Hematopoietic multipotent progenitor cell treated with erythropoietin and hydrocortisone succinate and interleukin-3 and kit ligand, for 8 days (in vitro differentiated cells): ENCODE measurements at regions not wholly inside any gene's neighbourhood (a gene's known extent, or its start where the extent isn't known, plus 50 kb on each side); places are given as distances from the start of the nearest gene placed in this dataset.
"Not testable (repeated sequence)": the region's sequence is repeated elsewhere in the genome, so short reads cannot be mapped to it uniquely, and the experiment has no call there.

Source experiments
- DNase-seq: peaks from one replicate; pipeline ENCODE4 v3.0.0-alpha.2; 2015

DNA sequence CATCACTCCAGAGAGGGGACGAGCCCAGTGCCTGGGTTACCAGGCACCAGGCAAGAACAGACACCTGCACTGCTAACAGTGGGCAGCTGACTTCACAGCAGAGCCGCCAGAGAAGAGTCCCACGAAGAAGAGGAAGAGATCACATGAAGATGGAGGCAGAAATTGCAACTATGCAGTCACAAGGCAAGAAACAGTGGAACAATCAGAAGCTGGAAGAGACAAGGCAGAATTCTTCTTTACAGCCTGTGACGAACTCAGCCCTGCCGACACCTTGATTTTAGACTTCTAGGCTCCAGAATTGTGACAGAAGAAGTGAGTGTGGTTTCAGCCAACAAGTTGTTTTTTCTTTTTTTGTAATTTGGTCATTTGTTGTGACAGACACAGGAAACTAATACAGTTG lies 59.2 kb downstream of the IL12A start:
- no peak for DNase-seq

DNA sequence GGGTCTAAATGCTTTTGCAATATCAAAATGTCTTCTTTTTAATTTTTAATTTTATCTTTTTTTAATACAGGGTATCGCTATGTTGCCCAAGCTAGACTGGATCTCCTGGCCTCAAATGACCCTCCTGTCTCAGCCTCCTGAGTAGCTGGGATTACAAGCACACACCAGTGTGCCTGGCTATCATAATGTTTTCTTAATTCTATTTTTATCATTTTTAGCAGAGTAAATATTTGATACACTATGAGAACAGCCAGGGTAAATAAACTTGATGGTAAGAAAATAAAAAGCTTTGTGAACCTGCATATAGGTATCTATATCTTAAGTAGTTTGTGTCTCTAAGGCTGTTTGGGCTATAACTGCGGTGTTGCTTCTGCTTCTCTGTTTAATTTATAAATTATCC lies 60.4 kb downstream of the IL12A start:
- DNase-seq = no peak

DNA sequence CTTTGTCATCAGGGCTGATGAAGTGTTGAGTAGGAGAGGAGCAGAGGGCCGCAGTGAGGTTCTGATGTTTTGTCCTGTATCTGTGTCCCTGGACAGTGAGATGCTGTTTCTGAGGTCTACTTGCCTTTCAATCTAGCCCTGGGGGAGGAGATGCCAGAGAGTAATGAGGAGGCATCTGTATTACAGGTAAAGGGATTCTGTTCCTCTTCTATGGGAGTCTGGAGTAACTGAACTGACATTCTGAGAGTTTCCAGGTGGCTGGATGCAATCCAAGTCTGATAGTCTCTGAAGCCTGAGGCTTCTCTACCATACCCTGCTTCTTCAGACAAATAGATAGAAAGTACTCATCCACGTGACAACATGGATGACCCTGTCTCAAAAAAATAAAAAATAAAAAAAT lies 60.9 kb downstream of the IL12A start:
- DNase-seq = no peak

DNA sequence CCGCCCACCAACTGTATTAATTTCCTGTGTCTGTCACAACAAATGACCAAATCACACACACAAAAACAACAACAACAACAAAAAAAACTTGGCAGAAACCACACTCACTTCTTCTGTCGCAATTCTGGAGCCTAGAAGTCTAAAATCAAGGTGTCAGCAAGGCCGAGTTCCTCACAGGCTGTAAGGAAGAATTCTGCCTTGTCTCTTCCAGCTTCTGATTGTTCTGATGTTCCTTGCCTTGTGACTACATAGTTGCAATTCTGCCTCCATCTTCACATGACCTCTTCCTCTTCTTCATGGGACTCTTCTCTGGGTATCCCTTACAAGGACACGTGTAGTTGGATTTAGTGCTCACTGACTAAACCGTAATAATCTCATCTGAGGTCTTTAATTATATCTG lies 61.4 kb downstream of the IL12A start:
- DNase-seq = no peak

DNA sequence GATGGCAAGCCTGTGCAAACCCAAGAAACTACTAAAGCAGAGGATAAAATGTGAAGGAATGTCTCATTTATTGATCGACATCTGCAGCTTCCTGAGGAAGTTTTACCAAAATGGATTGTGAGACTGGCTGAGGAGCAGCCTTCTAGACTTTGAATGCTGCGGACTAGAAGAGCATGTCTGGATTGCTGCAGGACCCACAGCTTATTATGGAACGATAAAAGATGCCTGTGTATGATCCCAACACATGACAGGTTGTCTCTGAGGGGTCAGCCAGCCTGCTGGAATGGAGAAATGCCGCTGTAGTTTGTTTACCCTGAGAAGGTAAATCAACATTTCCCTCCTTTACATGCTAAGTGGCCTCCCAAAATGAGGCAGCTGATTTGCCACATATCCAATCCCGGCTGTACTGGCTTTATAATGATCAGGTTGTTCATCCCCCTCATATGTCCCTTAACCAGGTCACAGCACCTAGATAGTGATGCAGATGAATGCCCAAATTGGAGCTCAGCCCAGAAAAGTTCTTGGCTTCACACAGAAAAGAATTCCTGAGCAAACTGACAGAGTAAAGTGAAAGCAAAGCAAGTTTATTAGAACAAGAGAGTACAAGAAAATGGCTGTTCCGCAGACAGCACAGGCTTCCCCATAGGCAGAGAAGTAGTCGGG lies 63.9 kb downstream of the IL12A start:
- no peak for DNase-seq

DNA sequence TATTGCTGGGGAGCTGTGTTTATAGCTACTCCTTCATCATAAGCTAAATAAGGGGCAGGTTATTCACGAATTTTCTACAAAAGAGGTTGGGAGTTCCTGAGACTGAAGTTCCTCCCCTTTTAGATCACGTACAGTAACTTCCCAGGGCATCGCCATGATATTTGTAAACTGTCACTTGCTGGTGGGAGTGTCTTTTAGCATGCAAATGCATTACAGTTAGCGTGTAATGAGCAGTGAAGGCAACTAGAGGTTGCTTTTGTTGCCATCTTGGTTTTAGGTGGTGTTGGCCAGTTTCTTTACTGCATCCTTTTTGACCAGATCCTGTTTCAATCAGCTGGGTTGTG lies 64.4 kb downstream of the IL12A start:
- DNase-seq = no peak

DNA sequence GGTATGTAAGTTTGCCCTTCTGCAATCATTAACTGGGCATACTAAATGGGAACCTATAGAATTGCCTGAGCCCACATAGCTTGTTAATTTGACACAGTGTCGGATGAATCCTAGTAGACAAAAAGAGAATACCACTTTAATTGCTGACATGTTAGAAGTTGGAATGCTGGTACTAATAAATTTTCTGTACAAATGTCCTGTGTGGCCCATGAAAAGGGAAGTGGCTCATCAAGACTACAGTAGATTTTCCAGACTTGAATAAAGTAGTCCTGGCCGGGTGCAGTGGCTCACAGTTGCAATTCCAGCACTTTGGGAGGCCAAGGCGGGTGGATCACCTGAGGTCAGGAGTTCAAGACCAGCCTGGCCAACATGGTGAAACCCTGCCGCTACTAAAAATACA lies 66.2 kb downstream of the IL12A start:
- not testable (repeated sequence) for DNase-seq

DNA sequence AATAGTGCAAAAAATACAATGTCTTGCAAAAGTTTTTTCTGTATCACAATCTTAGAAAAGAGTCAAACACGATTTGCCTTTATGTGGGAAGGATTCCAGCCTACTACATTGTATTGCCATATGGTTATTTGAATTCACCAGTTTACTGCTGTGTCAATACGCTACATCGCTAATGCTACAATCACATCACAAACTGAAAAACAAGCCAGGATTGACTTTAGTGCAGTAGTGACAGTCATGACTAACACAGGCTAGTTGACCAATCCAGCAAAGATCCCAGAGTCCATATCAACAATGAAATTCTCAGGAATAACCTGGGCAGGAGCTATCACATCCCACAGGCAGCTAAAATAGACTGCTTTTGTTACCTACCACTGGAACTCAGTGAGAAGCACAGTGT lies 67.0 kb downstream of the IL12A start:
- no peak for DNase-seq

DNA sequence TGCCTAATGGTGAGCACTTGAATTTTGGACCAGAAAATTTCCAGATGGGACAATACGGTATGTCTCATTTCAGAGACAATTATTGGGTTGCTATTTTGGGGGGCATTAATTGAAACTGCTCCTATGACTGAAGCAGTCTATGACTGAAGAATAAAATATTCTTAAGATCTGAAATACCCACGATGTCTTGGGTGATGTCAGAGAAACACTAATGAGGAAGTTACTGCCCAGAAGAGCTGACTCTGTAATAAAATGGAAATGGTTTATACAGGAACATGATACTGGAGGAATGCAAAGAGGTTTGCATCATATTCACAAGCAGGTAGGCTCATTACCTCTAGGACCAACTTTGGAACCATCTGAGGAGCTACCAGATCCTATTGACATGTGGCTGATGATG lies 68.7 kb downstream of the IL12A start:
- DNase-seq = no peak

DNA sequence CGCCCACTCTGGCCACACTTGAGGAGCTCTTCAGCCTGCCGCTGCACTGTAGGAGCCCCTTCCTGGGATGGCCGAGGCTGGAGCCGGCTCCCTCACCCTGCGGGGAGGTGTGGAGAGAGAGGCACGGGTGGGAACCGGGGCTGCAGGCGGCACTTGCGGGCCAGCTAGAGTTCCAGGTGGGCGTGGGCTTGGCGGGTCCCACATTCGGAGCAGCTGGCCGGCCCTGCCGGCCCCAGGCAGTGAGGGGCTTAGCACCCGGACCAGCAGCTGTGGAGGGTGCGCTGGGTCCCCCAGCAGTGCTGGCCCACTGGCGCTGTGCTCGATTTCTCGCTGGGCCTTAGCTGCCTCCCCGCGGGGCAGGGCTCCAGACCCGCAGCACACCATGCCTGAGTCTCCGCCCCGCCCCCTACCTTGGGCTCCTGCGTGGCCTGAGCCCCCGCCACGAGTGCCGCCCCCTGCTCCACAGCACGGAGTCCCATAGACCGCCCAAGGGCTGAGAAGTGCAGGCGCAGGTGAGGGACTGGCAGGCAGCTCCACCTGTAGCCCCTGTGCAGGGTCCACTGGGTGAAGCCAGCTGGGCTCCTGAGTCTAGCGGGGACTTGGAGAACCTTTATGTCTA lies 71.9 kb downstream of the IL12A start:
- no peak for DNase-seq

DNA sequence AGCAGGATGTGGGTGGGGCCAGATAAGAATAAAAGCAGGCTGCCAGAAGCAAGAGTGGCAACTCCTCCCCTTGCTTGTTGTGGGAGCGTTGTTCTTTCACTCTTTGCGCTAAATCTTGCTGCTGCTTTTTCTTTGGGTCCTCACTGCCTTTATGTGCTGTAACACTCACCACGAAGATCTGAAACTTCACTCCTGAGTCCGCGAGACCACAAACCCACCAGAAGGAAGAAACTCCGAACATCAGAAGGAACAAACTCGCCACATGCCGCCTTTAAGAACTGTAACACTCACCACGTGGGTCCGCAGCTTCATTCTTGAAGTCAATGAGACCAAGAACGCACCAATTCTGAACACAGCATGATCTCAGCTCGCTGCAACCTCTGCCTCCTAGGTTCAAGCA lies 72.9 kb downstream of the IL12A start:
- DNase-seq = no peak

DNA sequence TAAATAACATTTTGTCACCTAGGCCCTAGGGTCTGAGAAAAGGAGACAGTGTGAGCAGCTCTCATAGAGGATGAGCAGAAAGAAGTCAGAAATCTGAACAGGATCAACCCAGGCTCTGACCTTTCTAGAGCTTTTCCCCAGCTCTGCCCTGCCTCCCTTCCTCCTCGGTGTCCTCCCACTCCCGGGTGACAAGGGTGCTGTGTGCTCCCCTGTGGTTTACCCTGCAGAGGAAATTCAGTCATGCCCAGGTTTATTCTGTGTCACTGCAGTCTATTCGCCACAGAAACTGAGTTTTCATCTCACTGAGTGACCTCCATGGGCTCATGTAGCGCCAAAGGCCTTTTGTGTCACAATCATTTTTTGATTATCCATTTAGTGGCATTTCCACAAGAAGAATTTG lies 76.6 kb downstream of the IL12A start:
- DNase-seq = no peak

DNA sequence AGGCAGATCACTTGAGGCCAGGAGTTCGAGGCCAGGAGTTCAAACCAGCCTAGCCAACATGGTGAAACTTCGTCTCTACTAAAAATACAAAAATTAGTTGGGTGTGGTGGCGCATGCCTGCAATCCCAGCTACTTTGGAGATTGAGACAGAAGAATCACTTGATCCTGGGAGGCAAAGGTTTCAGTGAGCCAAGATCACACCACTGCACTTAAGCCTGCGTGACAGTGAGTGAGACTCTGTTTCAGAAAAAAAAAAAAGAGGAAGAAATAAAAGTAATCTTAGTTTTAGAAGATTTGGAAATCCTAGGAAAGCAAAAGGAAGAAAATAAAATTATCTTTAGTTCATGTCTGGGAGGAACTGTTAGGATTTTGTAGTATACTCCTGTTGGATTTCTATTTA lies 77.2 kb downstream of the IL12A start:
- DNase-seq = no peak

DNA sequence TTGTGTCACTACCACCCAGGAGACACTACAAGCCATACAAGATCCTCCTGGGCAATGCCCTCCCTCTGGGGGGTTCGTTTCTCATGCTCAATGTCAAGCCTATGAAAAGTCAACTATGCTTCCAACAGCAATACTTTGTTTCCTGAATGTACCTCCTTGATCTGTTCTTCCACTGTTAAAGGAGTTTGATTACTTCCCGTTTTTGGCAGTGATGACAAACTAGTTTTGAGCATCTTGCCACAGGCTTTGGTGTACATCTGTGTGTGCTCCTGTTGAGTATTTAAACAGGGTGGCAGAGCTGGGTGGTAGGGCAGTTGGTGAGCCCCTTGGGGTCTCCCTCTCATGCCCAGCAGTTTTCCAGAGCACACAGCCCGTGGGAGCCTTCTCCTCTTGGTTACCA lies 81.4 kb downstream of the IL12A start:
- DNase-seq = no peak

DNA sequence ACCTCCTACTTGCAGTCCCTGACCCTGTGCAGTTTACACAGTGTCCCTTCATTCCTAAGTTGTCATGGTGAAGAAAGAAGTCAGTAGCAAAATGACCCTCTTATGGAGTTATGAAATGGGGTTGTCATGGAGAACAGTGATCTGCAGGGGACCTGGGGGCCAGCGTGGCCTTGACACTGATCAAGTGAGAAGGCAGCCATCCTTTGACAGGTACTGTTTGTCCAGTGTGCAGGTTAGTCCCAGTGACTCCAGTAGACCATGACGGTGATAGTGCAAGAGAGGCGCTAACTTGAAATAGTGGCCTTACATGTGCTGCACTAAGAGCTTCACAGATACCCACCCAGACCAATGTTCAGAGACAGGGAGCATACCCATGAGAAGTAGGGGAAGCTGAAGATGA lies 87.9 kb downstream of the IL12A start:
- no peak for DNase-seq

DNA sequence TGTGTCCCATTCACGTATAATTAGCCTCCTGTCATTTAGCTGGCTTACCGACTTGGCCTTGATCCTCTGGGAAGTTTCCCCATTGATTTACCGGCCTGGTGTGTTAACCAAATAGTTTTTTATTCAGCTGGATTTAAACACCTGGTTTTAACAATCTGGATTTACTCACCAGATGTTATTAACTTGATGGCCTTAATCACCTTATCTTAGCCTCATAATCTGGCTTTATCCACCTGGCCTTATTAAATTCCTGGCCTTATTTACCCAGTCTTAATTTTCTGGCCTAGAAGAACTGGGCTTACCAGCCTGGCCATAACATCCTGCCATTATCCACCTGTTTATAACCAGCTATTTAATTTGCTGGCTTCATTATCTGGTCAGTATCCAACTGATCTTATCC lies 89.9 kb downstream of the IL12A start:
- DNase-seq = no peak

DNA sequence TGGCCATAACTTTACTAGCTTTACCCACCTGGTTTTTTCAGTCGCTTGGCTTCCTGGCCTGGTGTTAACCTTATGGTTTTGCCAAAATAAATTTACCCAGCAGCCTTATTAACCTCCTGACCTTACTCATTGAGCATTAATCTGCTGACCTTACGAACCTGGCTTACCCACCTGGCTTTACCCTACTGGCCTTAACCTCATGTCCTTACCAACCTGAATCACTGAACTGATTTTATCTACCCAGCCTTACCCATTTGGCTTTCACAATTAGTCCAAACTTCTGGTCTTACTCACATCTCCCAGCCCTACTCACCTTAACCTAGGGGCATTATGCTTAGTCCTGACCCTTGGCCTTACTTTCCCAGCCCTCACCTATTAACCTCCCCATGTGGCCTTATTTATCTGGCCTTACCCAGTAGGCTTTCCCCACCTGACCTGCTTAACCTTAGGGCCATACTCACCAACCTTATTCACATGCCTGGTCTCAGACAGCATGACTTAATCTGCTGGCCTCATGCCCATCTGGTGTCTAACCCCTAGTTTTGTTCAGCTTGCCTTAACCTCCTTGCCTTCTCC lies 93.4 kb downstream of the IL12A start:
- DNase-seq = no peak

DNA sequence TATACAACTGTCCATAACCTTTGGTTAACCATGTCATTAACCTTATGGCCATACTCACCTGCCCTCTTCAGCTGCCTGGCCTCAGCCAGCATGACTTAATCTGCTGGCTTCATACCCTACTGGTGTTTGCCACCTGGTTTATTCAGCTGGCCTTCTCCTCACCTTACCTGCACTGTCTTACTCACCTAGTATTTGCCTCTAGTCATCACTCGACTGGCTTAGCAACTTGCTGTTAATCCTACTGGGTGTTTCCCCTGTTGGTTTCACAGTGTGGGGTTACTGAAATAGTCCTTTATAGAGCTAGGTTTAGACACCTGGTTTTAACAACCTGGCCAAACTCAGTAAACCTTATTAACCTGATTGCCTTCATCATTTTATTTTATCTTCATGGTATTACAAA lies 96.4 kb downstream of the IL12A start:
- no peak for DNase-seq

DNA sequence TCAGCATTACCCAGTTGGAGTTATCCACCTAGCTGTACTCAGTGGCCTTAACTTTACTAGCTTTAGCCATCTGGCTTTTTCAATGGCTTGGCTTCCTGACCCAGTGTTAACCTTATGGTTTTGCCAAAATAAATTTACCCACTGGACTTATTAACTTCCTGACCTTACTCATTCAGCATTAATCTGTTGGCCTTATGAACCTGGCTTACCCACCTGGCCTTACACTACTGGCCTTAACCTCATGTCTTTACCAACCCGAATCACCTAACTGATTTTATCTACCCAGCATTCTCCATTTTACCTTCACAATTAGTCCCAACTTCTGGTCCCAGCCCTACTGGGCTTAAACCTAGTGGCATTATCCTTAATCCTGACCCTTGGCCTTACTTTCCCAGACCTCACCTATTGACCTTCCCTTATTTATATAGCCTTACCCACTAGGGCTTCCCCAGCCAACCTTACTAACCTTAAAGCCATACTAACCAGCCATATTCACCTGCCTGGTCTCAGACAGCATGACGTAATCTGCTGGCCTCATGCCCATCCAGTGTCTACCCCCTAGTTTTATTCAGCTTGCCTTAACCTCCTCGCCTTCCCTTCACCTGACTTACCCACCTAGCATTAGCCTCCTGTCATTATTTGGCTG lies 100.0 kb downstream of the IL12A start:
- no peak for DNase-seq

DNA sequence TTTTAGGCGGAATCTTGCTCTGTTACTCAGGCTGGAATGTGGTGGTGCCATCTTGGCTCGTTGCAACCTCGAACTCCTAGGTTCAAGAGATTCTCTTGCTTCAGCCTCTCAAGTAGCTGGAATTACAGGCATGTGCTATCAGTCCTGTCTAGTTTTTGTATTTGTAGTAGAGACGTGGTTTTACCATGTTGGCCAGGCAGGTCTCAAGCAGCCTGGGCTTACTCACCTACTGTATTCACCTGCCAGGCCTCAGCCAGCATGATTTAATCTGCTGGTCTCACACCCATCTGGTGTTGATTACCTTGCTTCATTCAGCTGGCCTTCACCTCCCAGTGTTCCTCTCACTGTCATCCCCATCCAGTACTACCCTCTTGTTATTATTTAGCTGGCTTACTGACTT lies 102.0 kb downstream of the IL12A start:
- DNase-seq = no peak

DNA sequence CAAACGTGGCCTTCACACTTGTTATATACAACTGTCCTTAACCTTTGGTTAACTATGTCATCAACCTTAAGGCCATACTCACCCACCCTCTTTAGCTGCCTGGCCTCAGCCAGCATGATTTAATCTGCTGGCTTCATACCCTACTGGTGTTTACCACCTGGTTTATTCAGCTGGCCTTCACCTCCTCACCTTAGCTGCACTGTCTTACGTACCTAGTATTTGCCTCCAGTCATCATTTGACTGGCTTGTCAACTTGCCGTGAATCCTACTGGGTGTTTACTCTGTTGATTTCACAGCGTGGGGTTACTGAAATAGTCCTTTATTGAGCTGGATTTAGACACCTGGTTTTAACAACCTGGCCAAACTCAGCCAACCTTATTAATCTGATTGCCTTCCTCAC lies 102.8 kb downstream of the IL12A start:
- no peak for DNase-seq

DNA sequence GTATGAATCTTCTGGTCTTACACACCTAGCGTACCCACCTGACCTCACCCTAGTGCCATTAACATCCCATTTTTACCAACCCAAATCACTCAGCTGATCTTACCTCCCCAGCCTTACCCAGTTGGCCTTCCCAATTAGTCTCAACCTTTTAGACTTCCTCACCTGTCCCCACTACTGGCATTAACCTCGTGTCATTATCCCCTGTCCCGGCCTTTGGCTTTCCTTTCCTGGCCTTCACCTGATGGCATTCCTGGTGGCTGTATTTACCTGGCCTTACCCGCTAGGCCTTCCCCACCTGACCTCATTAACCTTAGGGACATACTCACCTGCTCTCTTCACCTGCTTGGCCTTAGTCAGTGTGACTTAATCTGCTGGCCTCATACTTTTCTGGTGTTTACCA lies 104.1 kb downstream of the IL12A start:
- no peak for DNase-seq

DNA sequence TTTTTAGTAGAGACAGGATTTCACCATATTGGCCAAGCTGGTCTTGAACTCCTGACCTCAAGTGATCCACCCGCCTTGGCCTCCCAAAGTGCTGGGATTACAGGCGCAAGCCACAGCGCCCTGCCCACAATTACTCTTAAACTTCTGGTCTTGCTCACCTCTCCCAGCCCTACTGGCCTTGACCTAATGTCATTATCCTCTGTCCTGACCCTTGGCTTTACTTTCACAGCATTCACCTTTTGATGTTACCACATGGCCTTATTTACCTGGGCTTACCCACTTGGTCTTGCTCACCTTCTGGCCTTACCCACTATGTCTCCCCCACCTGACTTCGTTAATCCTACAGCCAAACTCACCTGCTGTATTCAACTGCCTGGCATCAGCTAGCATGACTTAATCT lies 105.9 kb downstream of the IL12A start:
- no peak for DNase-seq

DNA sequence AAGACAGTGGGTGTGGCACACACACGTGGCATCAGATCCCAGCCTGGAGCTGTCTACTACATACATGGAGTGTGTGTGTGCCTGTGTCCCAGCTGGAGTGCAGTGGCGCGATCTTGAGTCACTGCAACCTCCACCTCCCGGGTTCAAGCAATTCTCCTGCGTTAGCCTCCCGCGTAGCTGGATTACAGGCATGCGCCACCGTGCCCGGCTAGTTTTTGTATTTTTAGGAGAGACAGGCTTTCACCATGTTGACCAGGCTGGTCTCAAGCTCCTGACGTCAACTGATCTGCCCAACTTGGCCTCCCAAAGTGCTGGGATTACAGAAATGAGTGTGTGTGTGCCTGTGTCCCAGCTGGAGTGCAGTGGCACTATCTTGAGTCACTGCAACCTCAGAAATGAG lies 108.8 kb downstream of the IL12A start:
- no peak for DNase-seq
